CD4-positive, alpha-beta memory T cell (primary cell): ENCODE measurements at regions not wholly inside any gene's neighbourhood (a gene's known extent, or its start where the extent isn't known, plus 50 kb on each side); places are given as distances from the start of the nearest gene placed in this dataset.

ENCODE experiments used
- CTCF ChIA-PET: fragments of 350-600 bp; sonication (Branson Sonifier 250); formaldehyde crosslinking; loops from one replicate; lab custom pipeline; 2021; ENCODE audit warnings: inconsistent platforms; ENCODE audit not compliant: partially characterized antibody; lab: Charles Lee
- POLR2A ChIA-PET: fragments of 350-600 bp; sonication (Branson Sonifier 250); formaldehyde crosslinking; loops from one replicate; lab custom pipeline; 2021; ENCODE audit not compliant: partially characterized antibody; lab: Charles Lee
- DNase-seq, 5 donors: peaks; one replicate each; pipeline versions ENCODE4 v3.0.0 to v3.0.0-alpha.2; 2020 to 2022; ENCODE audit warnings: mixed read lengths in 1 of 5
- H3K27ac ChIP-seq: one replicate; pipeline ENCODE4 v1.7.0; 2013; ENCODE audit warnings: low read depth, low read length
- H3K27me3 ChIP-seq: 2 replicates; pipeline ENCODE4 v1.7.0; 2013; ENCODE audit warnings: mild to moderate bottlenecking, low read length, moderate library complexity; ENCODE audit not compliant: insufficient read depth
- H3K36me3 ChIP-seq: 2 replicates; pipeline ENCODE4 v1.7.0; 2013; ENCODE audit warnings: mild to moderate bottlenecking, low read length, moderate library complexity; ENCODE audit not compliant: insufficient read depth
- H3K4me1 ChIP-seq: 2 replicates; pipeline ENCODE4 v1.7.0; 2013; ENCODE audit warnings: mild to moderate bottlenecking, low read length, moderate library complexity; ENCODE audit not compliant: insufficient read depth
- H3K4me3 ChIP-seq, 2 donors: one replicate each; pipeline ENCODE4 v1.7.0; 2013; ENCODE audit warnings: low read length in 2 of 2, mild to moderate bottlenecking in 1 of 2
- H3K9me3 ChIP-seq, 2 donors: one replicate each; pipeline ENCODE4 v1.7.0; 2013; ENCODE audit warnings: low read length in 2 of 2, control low read depth in 1 of 2; ENCODE audit not compliant: control insufficient read depth in 1 of 2
- H3K27ac Mint-ChIP-seq, 7 donors: one replicate each; pipeline ENCODE4 v1.8.0; 2020 to 2021; ENCODE audit warnings: mixed read lengths in 7 of 7, mild to moderate bottlenecking in 6 of 7, inconsistent platforms in 3 of 7, moderate library complexity in 3 of 7
- H3K27me3 Mint-ChIP-seq, 2 donors: one replicate each; pipeline ENCODE4 v1.8.0; 2020 to 2021; ENCODE audit warnings: mixed read lengths in 2 of 2
- H3K36me3 Mint-ChIP-seq, 2 donors: one replicate each; pipeline ENCODE4 v1.8.0; 2020 to 2021; ENCODE audit warnings: mixed read lengths in 2 of 2, inconsistent platforms in 1 of 2, mild to moderate bottlenecking in 1 of 2
- H3K4me1 Mint-ChIP-seq, 4 donors: one replicate each; pipeline ENCODE4 v1.8.0; 2020 to 2021; ENCODE audit warnings: mixed read lengths in 4 of 4, mild to moderate bottlenecking in 1 of 4
- H3K4me3 Mint-ChIP-seq, 8 donors: one replicate each; pipeline ENCODE4 v1.8.0; 2020 to 2021; ENCODE audit warnings: mixed read lengths in 8 of 8, mild to moderate bottlenecking in 7 of 8, moderate library complexity in 6 of 8, inconsistent platforms in 3 of 8
- H3K9me3 Mint-ChIP-seq, 8 donors: one replicate each; pipeline ENCODE4 v1.8.0; 2020 to 2021; ENCODE audit warnings: mixed read lengths in 8 of 8, mild to moderate bottlenecking in 5 of 8, inconsistent platforms in 3 of 8, moderate library complexity in 1 of 8
- intact Hi-C: fragments of 100-400 bp; cut with micrococcal nuclease; formaldehyde crosslinking; loops from one replicate; pipeline ENCODE4 v1.15.1; 2023

DNA sequence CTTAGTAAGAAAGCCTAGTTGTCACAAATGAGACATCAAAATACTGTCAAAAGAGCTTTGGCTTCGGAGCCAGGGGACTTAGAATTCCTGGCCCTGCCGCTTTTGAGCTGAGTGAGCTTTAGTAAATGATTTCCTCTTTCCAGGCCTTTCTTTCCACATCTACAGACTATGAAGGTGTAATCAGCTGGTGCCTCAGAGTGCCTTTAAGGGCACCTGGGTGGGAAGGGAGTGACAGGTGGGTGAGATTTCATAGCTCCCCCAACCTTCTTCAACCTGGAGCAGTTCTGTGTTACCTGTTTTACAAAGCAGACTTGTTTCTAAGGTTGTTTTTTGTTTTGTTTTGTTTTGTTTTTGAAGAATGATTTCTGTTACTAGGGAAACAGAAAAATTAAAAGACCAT lies 154.7 kb upstream of the BOD1L1 start:
- POLR2A ChIA-PET = no interaction called here
- no peaks in the 10 kb centered on the region for H3K4me1 ChIP-seq

GRCh38 chr4:13783800-13784411 lies 156.4 kb upstream of the BOD1L1 start:
- no peak overlapping the region for H3K4me3 ChIP-seq
- Mint-ChIP-seq H3K4me1 (no peaks in the 10 kb centered on the region), H3K27me3 (peaks cover 0 to 2% of the 10 kb centered on the region in 2 donors), H3K36me3 (no peaks in the 10 kb centered on the region), H3K4me3 (no peak overlapping the region), H3K27ac (no peak overlapping the region), H3K9me3 (peaks cover 0 to 4% (median under 1%) of the 10 kb centered on the region in 8 donors)
- H3K27ac ChIP-seq = no peak overlapping the region
- ChIA-PET CTCF (no interaction called here), POLR2A (no interaction called here)
- no peaks in the 10 kb centered on the region for H3K36me3 ChIP-seq
- H3K9me3 ChIP-seq = no peaks in the 10 kb centered on the region
- intact Hi-C loops = no loop called here
- H3K27me3 ChIP-seq = no peaks in the 10 kb centered on the region
- no peak for DNase-seq
- H3K4me1 ChIP-seq = no peaks in the 10 kb centered on the region

More for the DNA sequence above, 154.7 kb upstream of the BOD1L1 start:
- Histone ChIP-seq H3K36me3 (no peaks in the 10 kb centered on the region), H3K9me3 (no peaks in the 10 kb centered on the region), H3K27me3 (no peaks in the 10 kb centered on the region), H3K4me3 (no peak overlapping the region), H3K27ac (no peak overlapping the region)
- DNase-seq = no peak
- Mint-ChIP-seq H3K9me3 (peaks cover 0 to 17% (median 2%) of the 10 kb centered on the region in 8 donors), H3K36me3 (no peaks in the 10 kb centered on the region), H3K4me1 (no peaks in the 10 kb centered on the region), H3K27me3 (peaks cover 0 to 2% of the 10 kb centered on the region in 2 donors), H3K27ac (no peak overlapping the region), H3K4me3 (no peak overlapping the region)
- intact Hi-C loops = no loop called here
- CTCF ChIA-PET = no interaction called here

- no peak overlapping the region for H3K27ac ChIP-seq
- no peaks in the 10 kb centered on the region for H3K36me3 ChIP-seq
- Mint-ChIP-seq H3K27me3 (peaks cover 3 to 4% of the 10 kb centered on the region in 2 donors), H3K27ac (no peak overlapping the region), H3K9me3 (peaks cover 0 to 18% (median 4%) of the 10 kb centered on the region in 8 donors), H3K4me1 (no peaks in the 10 kb centered on the region), H3K36me3 (no peaks in the 10 kb centered on the region), H3K4me3 (no peak overlapping the region)
- no peaks in the 10 kb centered on the region for H3K27me3 ChIP-seq
- intact Hi-C loops = no loop called here
- H3K4me3 ChIP-seq = no peak overlapping the region
- DNase-seq = no peak
- ChIA-PET CTCF (no interaction called here), POLR2A (no interaction called here)
- H3K4me1 ChIP-seq = no peaks in the 10 kb centered on the region
- H3K9me3 ChIP-seq = no peaks in the 10 kb centered on the region
These were observed 165.6 kb upstream of the BOD1L1 start for GRCh38 chr4:13793020-13793710.

- Mint-ChIP-seq H3K27ac (no peak overlapping the region), H3K36me3 (no peaks in the 10 kb centered on the region), H3K9me3 (peaks cover 0 to 19% (median 5%) of the 10 kb centered on the region in 8 donors), H3K27me3 (peaks cover 3 to 4% of the 10 kb centered on the region in 2 donors), H3K4me1 (no peaks in the 10 kb centered on the region), H3K4me3 (no peak overlapping the region)
- no peak for DNase-seq
- H3K27me3 ChIP-seq = no peaks in the 10 kb centered on the region
- no peak overlapping the region for H3K27ac ChIP-seq
- H3K9me3 ChIP-seq = no peaks in the 10 kb centered on the region
- ChIA-PET CTCF (no interaction called here), POLR2A (no interaction called here)
- H3K36me3 ChIP-seq = no peaks in the 10 kb centered on the region
- H3K4me1 ChIP-seq = no peaks in the 10 kb centered on the region
- intact Hi-C loops = no loop called here
- no peak overlapping the region for H3K4me3 ChIP-seq
These were observed 167.5 kb upstream of the BOD1L1 start for GRCh38 chr4:13794819-13795565.

GRCh38 chr4:13797061-13797460 lies 169.5 kb upstream of the BOD1L1 start:
- peaks cover 0 to 19% (median 6%) of the 10 kb centered on the region in 8 donors for H3K9me3 Mint-ChIP-seq

DNA sequence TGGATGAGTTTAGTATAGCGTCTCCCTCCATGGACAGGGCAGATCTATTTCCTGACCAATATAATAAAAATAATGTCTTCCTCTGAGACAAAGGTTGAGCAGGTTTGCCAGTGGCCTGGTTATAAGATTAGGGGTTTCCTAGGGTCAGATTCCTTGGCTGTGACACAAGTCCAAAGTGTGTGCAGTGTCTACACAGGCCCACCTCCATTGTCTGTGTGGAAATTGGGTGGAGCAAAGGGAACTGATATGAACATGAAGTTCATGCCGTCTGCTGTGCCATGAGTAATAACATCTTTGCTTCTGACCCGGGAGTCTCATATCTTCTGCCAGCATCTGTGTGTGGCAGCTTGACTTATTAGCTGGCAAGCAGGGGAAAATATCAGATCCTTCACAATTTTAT lies 187.7 kb upstream of the BOD1L1 start:
- POLR2A ChIA-PET = no interaction called here
- intact Hi-C loops = no loop called here

More at GRCh38 chr4:13797061-13797460, 169.5 kb upstream of the BOD1L1 start:
- Mint-ChIP-seq H3K27ac (no peak overlapping the region), H3K4me3 (no peak overlapping the region), H3K36me3 (no peaks in the 10 kb centered on the region), H3K4me1 (no peaks in the 10 kb centered on the region), H3K27me3 (peaks cover 1 to 3% of the 10 kb centered on the region in 2 donors)
- H3K36me3 ChIP-seq = no peaks in the 10 kb centered on the region
- no peak overlapping the region for H3K27ac ChIP-seq
- POLR2A ChIA-PET = no interaction called here
- no peaks in the 10 kb centered on the region for H3K4me1 ChIP-seq
- CTCF ChIA-PET = no interaction called here
- intact Hi-C loops = no loop called here
- H3K4me3 ChIP-seq = no peak overlapping the region
- DNase-seq = no peak
- H3K27me3 ChIP-seq = no peaks in the 10 kb centered on the region
- no peaks in the 10 kb centered on the region for H3K9me3 ChIP-seq

DNA sequence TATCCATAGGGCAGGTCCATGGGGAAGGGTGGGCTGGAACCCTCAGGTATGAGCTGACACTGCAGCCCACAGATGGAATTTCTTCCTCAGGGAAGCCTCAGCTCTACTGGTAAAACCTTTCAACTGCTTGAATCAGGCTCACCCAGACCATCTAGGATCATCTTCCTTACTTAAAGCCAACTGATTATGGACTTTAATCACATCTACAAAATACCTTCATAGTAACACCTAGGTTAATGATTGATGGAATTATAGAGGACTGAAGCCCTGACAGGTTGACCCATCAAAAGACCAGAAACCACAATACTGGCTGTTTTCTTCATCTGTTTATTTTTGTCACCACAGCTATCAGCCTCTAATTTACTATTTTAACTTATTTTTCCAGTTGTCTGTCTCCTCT lies 188.9 kb upstream of the BOD1L1 start:
- intact Hi-C loops = no loop called here
- Mint-ChIP-seq H3K36me3 (no peaks in the 10 kb centered on the region), H3K9me3 (peaks cover 0 to 7% (median 1%) of the 10 kb centered on the region in 8 donors), H3K27me3 (peaks cover 0 to 6% of the 10 kb centered on the region in 2 donors), H3K4me1 (no peaks in the 10 kb centered on the region), H3K4me3 (no peak overlapping the region), H3K27ac (no peak overlapping the region)
- ChIA-PET CTCF (no interaction called here), POLR2A (no interaction called here)
- Histone ChIP-seq H3K4me1 (no peaks in the 10 kb centered on the region), H3K9me3 (no peaks in the 10 kb centered on the region), H3K27me3 (no peaks in the 10 kb centered on the region), H3K4me3 (no peak overlapping the region), H3K27ac (no peak overlapping the region), H3K36me3 (no peaks in the 10 kb centered on the region)
- DNase-seq = no peak

More for the DNA sequence above, 187.7 kb upstream of the BOD1L1 start:
- no peak overlapping the region for H3K27ac Mint-ChIP-seq
- Histone ChIP-seq H3K27me3 (no peaks in the 10 kb centered on the region), H3K9me3 (no peaks in the 10 kb centered on the region), H3K4me3 (no peak overlapping the region), H3K36me3 (no peaks in the 10 kb centered on the region), H3K27ac (no peak overlapping the region), H3K4me1 (no peaks in the 10 kb centered on the region)
- H3K27me3 Mint-ChIP-seq = peaks cover 0 to 6% of the 10 kb centered on the region in 2 donors
- H3K36me3 Mint-ChIP-seq = no peaks in the 10 kb centered on the region
- H3K4me1 Mint-ChIP-seq = no peaks in the 10 kb centered on the region
- CTCF ChIA-PET = no interaction called here
- no peak overlapping the region for H3K4me3 Mint-ChIP-seq
- DNase-seq = no peak
- H3K9me3 Mint-ChIP-seq = peaks cover 0 to 7% (median 0%) of the 10 kb centered on the region in 8 donors
